Erythroblast (primary cell): ENCODE measurements at regions not wholly inside any gene's neighbourhood (a gene's known extent, or its start where the extent isn't known, plus 50 kb on each side); places are given as distances from the start of the nearest gene placed in this dataset.

Source experiments
- DNase-seq, 2 experiments: peaks; one replicate each; lab custom pipeline; 2025; lab: John Stamatoyannopoulos, UW
- GATA1 ChIP-seq: IDR thresholded peaks from 2 replicates; pipeline ENCODE4 v1.6.1; 2011; ENCODE audit warnings: low read depth, mild to moderate bottlenecking, control low read depth, low read length, moderate library complexity
- POLR2A ChIP-seq: IDR thresholded peaks from 2 replicates; pipeline ENCODE4 v1.6.1; 2011; ENCODE audit warnings: mild to moderate bottlenecking, low read length

DNA sequence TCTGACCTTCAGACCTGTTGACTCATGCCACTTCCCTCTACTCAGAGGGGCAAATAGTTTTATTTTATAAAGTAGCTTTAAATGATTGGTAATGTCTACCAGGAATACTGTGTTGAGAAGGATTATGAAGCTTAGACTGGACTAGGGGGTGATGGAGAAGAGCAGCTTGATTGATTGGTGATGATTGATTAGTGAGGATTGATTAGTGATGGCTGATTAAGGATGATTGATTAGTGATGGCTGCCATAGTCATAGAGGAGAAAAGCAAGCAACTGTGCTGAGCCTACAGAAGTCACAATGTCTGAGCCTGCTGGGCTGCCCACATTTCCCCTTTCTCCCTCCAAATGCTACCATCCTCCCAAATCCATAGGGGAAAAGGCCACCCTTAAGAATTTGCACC lies 206.8 kb upstream of the SALL1 start:
- TF ChIP-seq POLR2A (no peak), GATA1 (no peak)
- no peak for DNase-seq

- TF ChIP-seq POLR2A (no peak), GATA1 (no peak)
- no peak for DNase-seq
These were observed 204.8 kb upstream of the SALL1 start for GRCh38 chr16:51355875-51356274.

- DNase-seq, result no peak
- no peak for TF ChIP-seq GATA1
- no peak for TF ChIP-seq POLR2A
These were observed 204.1 kb upstream of the SALL1 start for GRCh38 chr16:51355195-51355594.

DNA sequence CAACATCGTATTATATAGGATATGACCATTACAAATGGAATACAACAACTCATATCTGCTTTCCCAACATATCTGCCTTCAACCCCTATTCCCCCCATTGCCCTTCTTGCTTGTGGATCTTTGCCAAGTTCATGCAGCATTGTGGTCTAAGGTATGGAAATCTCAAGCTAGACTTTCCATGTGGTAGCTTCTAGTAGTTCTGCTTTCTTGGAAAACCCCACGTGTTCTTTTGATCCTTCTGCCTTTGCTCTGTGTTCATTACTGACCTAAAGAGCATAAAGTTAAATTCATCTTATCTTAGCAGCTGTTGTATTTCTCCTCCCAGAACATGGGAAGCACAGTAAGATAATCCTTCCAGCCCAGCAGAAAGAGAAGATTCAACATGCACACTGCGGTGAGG lies 202.0 kb upstream of the SALL1 start:
- no peak for TF ChIP-seq GATA1
- no peak for TF ChIP-seq POLR2A
- DNase-seq, result no peak

DNA sequence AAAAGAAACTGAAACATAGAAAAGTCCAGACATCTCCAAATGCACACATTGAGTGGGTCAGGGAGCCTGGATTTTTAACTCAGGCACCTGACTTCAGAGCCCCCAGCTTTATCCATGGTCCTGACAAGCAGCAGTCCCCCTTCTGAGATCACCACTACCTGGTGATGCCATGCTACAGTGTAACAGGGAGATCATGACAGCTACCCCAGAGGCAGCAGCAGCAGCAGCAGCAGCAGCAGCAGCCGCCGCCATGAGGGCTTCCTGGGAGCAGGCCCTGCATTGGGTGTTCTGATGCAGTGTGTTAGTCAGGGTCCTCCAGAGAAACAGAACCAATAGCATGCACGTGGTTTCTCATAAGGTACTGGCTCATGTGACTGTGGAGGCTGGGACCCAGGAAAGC lies 198.6 kb upstream of the SALL1 start:
- DNase-seq, result no peak
- TF ChIP-seq POLR2A, result no peak

GRCh38 chr16:51343411-51343810 lies 192.3 kb upstream of the SALL1 start:
- TF ChIP-seq POLR2A, result no peak
- no peak for TF ChIP-seq GATA1
- DNase-seq, result no peak

DNA sequence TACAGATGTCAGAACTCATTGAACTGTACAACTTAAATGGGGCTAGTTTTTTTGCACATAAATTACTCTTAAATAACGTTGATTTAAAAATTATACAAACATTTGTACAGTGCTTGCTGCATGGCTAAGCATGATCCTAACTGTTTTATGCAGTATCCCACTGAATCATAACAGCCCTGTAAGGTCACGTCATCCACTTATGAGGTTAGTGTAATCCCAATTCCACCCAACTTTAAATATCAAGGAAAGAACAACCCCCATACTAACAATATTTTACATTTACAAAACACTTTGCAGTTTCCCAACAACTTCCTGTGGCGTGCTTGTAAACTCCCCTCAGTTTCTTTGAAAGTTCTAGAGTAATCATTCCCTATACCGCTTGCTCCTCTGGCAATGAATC lies 190.1 kb upstream of the SALL1 start:
- DNase-seq, result no peak
- no peak for TF ChIP-seq POLR2A
- TF ChIP-seq GATA1, result no peak

DNA sequence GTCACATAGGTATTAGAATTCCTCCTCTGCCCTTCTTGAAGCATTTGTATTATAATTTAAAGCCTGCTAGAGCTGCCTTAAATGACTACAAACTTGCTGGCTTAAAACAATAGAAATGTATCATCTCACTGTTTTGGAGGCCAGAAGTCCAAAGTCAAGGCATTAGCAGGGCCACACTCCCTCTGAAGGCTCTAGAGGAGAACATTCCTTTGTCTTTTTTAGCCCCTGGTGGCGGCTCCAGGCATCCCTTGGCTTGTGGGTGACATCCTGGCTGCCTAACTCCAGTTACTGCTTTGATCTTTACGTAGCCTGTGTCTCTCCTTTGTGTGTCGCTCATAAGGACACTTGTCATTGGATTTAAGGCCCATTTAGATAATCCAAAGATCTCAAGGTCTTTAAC lies 186.6 kb upstream of the SALL1 start:
- DNase-seq, result no peak
- TF ChIP-seq GATA1, result no peak

DNA sequence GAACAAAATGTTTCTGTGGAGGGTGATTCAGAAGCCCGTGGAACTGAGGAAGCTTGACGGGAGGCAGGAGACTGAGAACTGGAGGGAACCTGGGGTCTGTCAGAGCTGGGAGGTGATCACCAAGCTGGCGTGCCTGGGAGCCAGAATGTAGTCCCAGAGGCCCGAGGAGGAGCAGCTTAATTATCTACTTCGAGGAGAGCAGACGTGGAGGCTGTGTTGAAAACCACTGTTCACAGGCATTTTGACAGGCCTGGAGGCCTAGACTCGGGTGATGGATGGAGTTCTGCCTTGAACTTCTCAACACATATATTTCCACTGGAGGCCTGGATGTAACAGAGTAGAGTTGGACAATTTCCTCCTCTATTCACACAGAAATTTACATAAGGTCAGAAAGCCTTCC lies 177.7 kb upstream of the SALL1 start:
- TF ChIP-seq GATA1 (no peak), POLR2A (no peak)
- no peak for DNase-seq

GRCh38 chr16:51327001-51327400 lies 175.9 kb upstream of the SALL1 start:
- no peak for TF ChIP-seq POLR2A
- TF ChIP-seq GATA1, result no peak
- no peak for DNase-seq

GRCh38 chr16:51326131-51326856 lies 175.2 kb upstream of the SALL1 start:
- DNase-seq, result peak; percentile 29 to 62
- TF ChIP-seq POLR2A (no peak), GATA1 (no peak)

GRCh38 chr16:51321251-51321650 lies 170.2 kb upstream of the SALL1 start:
- TF ChIP-seq POLR2A, result no peak
- no peak for TF ChIP-seq GATA1

DNA sequence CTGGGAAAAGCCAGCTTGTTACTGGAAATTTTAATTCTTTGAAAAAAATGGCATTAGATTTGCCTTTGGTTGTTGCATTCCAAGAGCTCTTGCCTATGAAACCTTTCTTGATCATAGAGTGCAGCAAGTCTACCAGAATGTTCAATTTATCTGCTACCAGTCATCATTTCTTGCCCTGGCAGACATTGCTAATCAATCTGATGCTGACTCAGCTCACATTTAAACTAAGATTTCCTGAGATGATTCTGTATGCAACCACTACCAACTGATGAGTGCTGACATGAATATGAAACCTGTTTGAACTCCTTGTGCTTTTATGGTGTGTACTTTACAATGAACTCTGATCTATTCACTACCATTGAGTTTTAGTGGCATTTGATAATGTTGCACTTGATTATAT lies 166.5 kb upstream of the SALL1 start:
- TF ChIP-seq GATA1 (no peak), POLR2A (no peak)
- DNase-seq, result no peak

More at GRCh38 chr16:51321251-51321650, 170.2 kb upstream of the SALL1 start:
- no peak for DNase-seq

GRCh38 chr16:51313198-51313597 lies 162.1 kb upstream of the SALL1 start:
- no peak for DNase-seq
- TF ChIP-seq GATA1 (no peak), POLR2A (no peak)

DNA sequence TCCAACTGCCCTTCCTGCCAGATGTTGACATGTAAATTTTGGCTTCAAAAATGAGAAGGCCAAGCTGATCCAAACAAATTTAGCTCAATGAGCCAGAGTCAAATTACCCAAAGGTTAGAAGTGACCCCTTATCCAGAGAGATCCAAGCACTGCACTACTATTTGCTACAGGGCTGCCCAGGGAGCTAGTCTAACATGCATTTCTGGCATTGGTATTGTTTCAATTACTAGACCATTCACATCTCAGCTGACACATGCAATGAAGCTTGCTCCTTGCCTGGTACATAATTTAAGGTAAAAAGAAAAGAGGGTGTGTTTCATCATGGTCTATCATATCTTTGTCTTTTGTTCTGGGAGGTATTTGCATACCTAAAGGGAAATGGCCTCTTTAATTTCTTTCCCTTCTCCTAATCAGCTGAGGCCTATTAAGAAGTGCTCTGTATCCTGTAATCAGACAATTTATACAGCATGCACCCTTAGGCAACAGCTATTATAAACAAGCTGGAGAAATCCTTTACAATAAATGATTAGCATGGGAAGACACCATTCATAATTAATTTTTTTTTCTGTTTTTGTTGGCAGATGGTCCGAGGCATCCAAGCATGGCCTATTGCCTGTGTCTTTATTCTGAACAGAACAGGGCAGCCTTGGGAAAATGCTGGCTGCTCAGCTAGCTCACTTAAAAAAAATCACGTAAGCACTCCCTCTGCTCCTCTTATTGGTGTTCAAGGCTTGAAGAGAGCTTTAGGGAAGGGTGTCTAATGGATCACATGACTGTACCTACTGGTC lies 161.5 kb upstream of the SALL1 start:
- no peak for DNase-seq
- TF ChIP-seq POLR2A (no peak), GATA1 (no peak)

DNA sequence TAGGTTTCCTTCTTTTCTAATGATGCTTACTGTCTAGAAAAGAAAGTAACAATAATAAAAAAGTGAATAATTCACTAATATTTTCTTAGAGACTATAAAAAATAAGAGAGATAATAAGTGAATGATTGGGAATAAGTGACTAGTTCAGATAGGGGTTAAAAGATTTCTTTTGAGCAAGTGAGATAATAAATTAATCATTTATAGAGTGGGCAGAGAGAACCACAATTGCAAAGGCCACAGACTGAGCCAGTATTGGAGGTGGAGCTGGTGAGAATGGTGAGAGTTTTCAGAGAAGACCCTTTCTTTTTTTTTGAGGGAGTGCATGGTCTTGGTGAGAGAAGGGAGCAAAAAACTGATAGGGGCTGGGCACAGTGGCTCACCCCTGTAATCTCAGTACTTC lies 159.1 kb upstream of the SALL1 start:
- TF ChIP-seq POLR2A (no peak), GATA1 (no peak)
- DNase-seq, result no peak
